ENCODE measurements at regions not wholly inside any gene's neighbourhood (a gene's known extent, or its start where the extent isn't known, plus 50 kb on each side); places are given as distances from the start of the nearest gene placed in this dataset.
"Not testable (repeated sequence)": the region's sequence is repeated elsewhere in the genome, so short reads cannot be mapped to it uniquely, and the experiment has no call there.

DNA sequence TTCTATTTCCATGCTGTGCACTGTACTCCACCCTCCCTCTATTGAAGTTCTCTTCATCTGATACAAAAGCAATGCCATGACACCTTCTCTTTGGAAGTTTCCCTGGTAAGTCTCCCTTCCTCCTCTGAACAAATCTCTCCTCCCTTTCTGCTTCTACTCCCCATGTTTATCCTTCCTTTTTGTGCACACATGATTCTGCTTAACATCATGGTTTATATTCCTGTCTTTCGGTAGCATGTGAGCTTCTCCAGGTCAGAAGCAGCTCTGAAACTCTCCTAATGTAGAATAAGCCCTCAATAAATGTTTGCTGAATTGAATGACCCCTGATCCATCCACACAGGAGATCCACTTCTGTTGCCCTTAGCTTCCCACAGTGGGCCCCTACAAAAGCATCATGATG lies 328.6 kb downstream of the PLPP3 start:
- Histone ChIP-seq H2AFZ (ENCODE audit: low read length) (no peak overlapping the region), H3K4me1 (ENCODE audit: insufficient read depth, low read length, poor library complexity, severe bottlenecking) (no peaks in the 10 kb centered on the region), H3K36me3 (ENCODE audit: insufficient read depth, low read length) (no peaks in the 10 kb centered on the region), H3K27ac (ENCODE audit: low read depth, low read length, poor library complexity, severe bottlenecking) (no peak overlapping the region), H3K4me2 (ENCODE audit: low read length) (no peak overlapping the region), H3K9me3 (ENCODE audit: low read length) (no peaks in the 10 kb centered on the region), H4K20me1 (ENCODE audit: insufficient read depth, low read length) (no peaks in the 10 kb centered on the region), H3K4me3 (ENCODE audit: low read depth, low read length, poor library complexity, severe bottlenecking) (no peak overlapping the region), H3K79me2 (ENCODE audit: insufficient read depth, low read depth, low read length) (no peaks in the 10 kb centered on the region), H3K9me2 (ENCODE audit: insufficient read depth, low read length) (no peaks in the 10 kb centered on the region)
- ChIA-PET CTCF (ENCODE audit: unreplicated experiment) (interaction anchor here (0.6 kb wide), 1 partner anchor 16 kb away, joined by 3 read pairs; no protein-coding TSS in a partner anchor), POLR2A (no interaction called here)
- no peak for DNase-seq (ENCODE audit: low spot score)
- intact Hi-C loops (cut with micrococcal nuclease; ENCODE audit: unreplicated experiment): no loop called here
- TF ChIP-seq, protein P1, sequence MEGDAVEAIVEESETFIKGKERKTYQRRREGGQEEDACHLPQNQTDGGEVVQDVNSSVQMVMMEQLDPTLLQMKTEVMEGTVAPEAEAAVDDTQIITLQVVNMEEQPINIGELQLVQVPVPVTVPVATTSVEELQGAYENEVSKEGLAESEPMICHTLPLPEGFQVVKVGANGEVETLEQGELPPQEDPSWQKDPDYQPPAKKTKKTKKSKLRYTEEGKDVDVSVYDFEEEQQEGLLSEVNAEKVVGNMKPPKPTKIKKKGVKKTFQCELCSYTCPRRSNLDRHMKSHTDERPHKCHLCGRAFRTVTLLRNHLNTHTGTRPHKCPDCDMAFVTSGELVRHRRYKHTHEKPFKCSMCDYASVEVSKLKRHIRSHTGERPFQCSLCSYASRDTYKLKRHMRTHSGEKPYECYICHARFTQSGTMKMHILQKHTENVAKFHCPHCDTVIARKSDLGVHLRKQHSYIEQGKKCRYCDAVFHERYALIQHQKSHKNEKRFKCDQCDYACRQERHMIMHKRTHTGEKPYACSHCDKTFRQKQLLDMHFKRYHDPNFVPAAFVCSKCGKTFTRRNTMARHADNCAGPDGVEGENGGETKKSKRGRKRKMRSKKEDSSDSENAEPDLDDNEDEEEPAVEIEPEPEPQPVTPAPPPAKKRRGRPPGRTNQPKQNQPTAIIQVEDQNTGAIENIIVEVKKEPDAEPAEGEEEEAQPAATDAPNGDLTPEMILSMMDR (conservative IDR thresholded peaks at IDR 0.05; ENCODE audit: low read length): no peak
- no peak for TF ChIP-seq EZH2phosphoT487 (IDR thresholded peaks at IDR 0.05; ENCODE audit: borderline replicate concordance, low read depth, low read length)
- no TSS peak for BruUV-seq (replicated peaks)

DNA sequence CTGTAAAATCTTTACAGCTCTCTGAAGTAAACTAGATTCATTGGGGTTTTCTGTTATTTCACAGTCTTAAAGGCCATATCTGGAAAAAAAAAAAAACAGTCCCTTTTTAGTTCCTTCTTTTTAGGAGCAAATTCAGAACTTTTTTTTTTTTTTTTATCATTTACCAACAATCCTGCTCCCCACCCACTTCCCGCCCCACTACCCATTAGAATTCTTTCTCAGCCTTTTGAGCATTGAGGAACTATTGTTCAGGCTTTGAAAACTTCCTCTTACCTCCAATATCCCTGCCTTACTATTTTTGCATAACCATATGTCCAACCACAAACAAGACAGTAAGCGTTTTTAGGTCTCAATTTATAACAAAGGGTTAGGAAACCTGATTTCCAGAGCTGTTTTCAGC lies 330.1 kb downstream of the PLPP3 start:
- ChIA-PET POLR2A (interaction anchor here (0.6 to 0.7 kb wide), 2 partner anchors 20 to 186 kb away, joined by 3 to 8 read pairs; no protein-coding TSS in a partner anchor), CTCF (ENCODE audit: unreplicated experiment) (interaction anchor here (0.6 kb wide), 1 partner anchor 199 kb away, joined by 7 read pairs; no protein-coding TSS in a partner anchor)
- Histone ChIP-seq H3K27ac (ENCODE audit: low read depth, low read length, poor library complexity, severe bottlenecking) (no peak overlapping the region), H2AFZ (ENCODE audit: low read length) (no peak overlapping the region), H3K4me3 (ENCODE audit: low read depth, low read length, poor library complexity, severe bottlenecking) (no peak overlapping the region), H3K9me3 (ENCODE audit: low read length) (no peaks in the 10 kb centered on the region), H3K4me1 (ENCODE audit: insufficient read depth, low read length, poor library complexity, severe bottlenecking) (no peaks in the 10 kb centered on the region), H3K36me3 (ENCODE audit: insufficient read depth, low read length) (no peaks in the 10 kb centered on the region), H3K9me2 (ENCODE audit: insufficient read depth, low read length) (no peaks in the 10 kb centered on the region), H4K20me1 (ENCODE audit: insufficient read depth, low read length) (no peaks in the 10 kb centered on the region), H3K79me2 (ENCODE audit: insufficient read depth, low read depth, low read length) (no peaks in the 10 kb centered on the region), H3K4me2 (ENCODE audit: low read length) (no peak overlapping the region)
- no peak for DNase-seq (ENCODE audit: low spot score)
- no TSS peak for BruUV-seq (replicated peaks)
- intact Hi-C loops (cut with micrococcal nuclease; ENCODE audit: unreplicated experiment): no loop called here
- TF ChIP-seq, protein P1 (conservative IDR thresholded peaks at IDR 0.05; ENCODE audit: low read length): no peak
- no peak for TF ChIP-seq EZH2phosphoT487 (IDR thresholded peaks at IDR 0.05; ENCODE audit: borderline replicate concordance, low read depth, low read length)

DNA sequence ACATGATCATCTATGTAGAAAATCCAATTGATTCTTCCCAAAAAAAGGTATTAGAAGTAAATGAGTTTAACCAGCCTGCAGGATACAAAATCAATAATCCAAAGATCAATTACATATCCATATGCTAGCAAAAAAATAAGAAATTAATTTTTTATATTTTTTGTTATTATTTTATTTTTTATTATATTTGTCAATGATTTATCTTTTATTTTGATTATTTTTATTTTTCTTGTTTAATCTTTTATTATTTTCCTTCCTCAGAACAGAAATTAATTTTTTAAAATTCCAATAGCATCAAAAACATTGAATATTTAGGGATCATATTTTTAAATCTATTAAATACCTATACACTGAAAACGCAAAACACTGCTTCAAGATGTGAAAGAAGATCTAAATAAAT lies 331.2 kb downstream of the PLPP3 start:
- intact Hi-C loops (cut with micrococcal nuclease; ENCODE audit: unreplicated experiment): no loop called here
- no peaks in the 10 kb centered on the region for H4K20me1 ChIP-seq (ENCODE audit: insufficient read depth, low read length)
- ChIA-PET POLR2A (no interaction called here), CTCF (ENCODE audit: unreplicated experiment) (no interaction called here)
- H3K9me3 ChIP-seq (ENCODE audit: low read length): no peaks in the 10 kb centered on the region
- DNase-seq (ENCODE audit: low spot score): no peak
- H2AFZ ChIP-seq (ENCODE audit: low read length): no peak overlapping the region
- no peaks in the 10 kb centered on the region for H3K79me2 ChIP-seq (ENCODE audit: insufficient read depth, low read depth, low read length)
- no peak for TF ChIP-seq EZH2phosphoT487 (IDR thresholded peaks at IDR 0.05; ENCODE audit: borderline replicate concordance, low read depth, low read length)
- TF ChIP-seq, protein P1 (conservative IDR thresholded peaks at IDR 0.05; ENCODE audit: low read length): no peak
- BruUV-seq (replicated peaks): no TSS peak
- H3K9me2 ChIP-seq (ENCODE audit: insufficient read depth, low read length): no peaks in the 10 kb centered on the region
- no peaks in the 10 kb centered on the region for H3K4me1 ChIP-seq (ENCODE audit: insufficient read depth, low read length, poor library complexity, severe bottlenecking)
- no peak overlapping the region for H3K4me2 ChIP-seq (ENCODE audit: low read length)
- no peak overlapping the region for H3K4me3 ChIP-seq (ENCODE audit: low read depth, low read length, poor library complexity, severe bottlenecking)
- no peaks in the 10 kb centered on the region for H3K36me3 ChIP-seq (ENCODE audit: insufficient read depth, low read length)
- no peak overlapping the region for H3K27ac ChIP-seq (ENCODE audit: low read depth, low read length, poor library complexity, severe bottlenecking)

DNA sequence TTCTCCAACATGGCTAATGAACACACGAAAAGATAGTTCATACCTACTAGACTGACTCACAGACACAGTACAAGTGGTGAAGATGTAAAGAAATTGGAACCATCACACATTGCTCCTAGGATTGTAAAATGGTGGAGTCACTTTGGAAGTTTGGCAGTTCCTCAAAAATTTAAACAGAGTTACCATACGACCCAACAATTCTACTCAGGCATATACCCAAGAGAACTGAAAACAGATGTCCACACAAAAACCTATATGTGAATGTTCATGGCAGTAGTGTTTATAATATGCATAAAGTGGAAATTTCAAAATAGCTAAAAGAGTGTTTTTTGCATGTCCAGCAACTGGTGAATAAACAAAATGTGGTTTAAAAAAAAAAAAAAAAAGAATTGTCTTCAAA lies 332.6 kb downstream of the PLPP3 start:
- H3K79me2 ChIP-seq (ENCODE audit: insufficient read depth, low read depth, low read length); H2AFZ ChIP-seq (ENCODE audit: low read length); H3K27ac ChIP-seq (ENCODE audit: low read depth, low read length, poor library complexity, severe bottlenecking); H3K4me3 ChIP-seq (ENCODE audit: low read depth, low read length, poor library complexity, severe bottlenecking); H3K9me2 ChIP-seq (ENCODE audit: insufficient read depth, low read length); H3K4me1 ChIP-seq (ENCODE audit: insufficient read depth, low read length, poor library complexity, severe bottlenecking); H3K4me2 ChIP-seq (ENCODE audit: low read length); DNase-seq (ENCODE audit: low spot score); H3K36me3 ChIP-seq (ENCODE audit: insufficient read depth, low read length); CTCF ChIA-PET (ENCODE audit: unreplicated experiment); H3K9me3 ChIP-seq (ENCODE audit: low read length); H4K20me1 ChIP-seq (ENCODE audit: insufficient read depth, low read length); intact Hi-C loops (cut with micrococcal nuclease; ENCODE audit: unreplicated experiment); BruUV-seq (replicated peaks): not testable (repeated sequence)
- POLR2A ChIA-PET: interaction anchor here (0.6 kb wide), 1 partner anchor 13 kb away, joined by 4 read pairs; no protein-coding TSS in a partner anchor
